ENCODE measurements at regions not wholly inside any gene's neighbourhood (a gene's known extent, or its start where the extent isn't known, plus 50 kb on each side); places are given as distances from the start of the nearest gene placed in this dataset.
A peak's percentile ranks its signal among the peaks of the same experiment; 100 is the strongest.

DNA sequence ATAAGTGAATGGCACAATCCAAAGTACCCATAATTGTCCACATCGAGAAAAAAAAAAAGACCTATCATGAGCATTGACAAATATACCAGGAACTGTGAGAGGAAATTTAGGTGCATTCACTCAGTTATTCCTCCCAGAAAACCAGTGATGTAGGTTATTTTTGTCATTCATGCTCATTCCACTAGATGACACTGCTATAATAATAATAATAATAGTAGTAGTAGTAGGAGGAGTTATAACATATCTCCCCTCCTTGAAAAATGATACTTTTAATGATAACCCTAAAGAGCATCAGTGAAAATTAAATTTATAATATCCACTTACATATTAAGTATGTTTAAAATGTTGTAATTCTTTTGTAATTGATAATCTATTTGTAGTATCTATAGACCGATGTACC is 463.9 kb upstream of the MIR17HG start (continued):
- TF ChIP-seq, protein P1, sequence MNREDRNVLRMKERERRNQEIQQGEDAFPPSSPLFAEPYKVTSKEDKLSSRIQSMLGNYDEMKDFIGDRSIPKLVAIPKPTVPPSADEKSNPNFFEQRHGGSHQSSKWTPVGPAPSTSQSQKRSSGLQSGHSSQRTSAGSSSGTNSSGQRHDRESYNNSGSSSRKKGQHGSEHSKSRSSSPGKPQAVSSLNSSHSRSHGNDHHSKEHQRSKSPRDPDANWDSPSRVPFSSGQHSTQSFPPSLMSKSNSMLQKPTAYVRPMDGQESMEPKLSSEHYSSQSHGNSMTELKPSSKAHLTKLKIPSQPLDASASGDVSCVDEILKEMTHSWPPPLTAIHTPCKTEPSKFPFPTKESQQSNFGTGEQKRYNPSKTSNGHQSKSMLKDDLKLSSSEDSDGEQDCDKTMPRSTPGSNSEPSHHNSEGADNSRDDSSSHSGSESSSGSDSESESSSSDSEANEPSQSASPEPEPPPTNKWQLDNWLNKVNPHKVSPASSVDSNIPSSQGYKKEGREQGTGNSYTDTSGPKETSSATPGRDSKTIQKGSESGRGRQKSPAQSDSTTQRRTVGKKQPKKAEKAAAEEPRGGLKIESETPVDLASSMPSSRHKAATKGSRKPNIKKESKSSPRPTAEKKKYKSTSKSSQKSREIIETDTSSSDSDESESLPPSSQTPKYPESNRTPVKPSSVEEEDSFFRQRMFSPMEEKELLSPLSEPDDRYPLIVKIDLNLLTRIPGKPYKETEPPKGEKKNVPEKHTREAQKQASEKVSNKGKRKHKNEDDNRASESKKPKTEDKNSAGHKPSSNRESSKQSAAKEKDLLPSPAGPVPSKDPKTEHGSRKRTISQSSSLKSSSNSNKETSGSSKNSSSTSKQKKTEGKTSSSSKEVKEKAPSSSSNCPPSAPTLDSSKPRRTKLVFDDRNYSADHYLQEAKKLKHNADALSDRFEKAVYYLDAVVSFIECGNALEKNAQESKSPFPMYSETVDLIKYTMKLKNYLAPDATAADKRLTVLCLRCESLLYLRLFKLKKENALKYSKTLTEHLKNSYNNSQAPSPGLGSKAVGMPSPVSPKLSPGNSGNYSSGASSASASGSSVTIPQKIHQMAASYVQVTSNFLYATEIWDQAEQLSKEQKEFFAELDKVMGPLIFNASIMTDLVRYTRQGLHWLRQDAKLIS (CRISPR knock-in tag; IDR thresholded peaks at IDR 0.05; ENCODE audit: borderline replicate concordance), result no peak
- TF ChIP-seq TEAD1 (CRISPR knock-in tag; IDR thresholded peaks at IDR 0.05), result no peak

DNA sequence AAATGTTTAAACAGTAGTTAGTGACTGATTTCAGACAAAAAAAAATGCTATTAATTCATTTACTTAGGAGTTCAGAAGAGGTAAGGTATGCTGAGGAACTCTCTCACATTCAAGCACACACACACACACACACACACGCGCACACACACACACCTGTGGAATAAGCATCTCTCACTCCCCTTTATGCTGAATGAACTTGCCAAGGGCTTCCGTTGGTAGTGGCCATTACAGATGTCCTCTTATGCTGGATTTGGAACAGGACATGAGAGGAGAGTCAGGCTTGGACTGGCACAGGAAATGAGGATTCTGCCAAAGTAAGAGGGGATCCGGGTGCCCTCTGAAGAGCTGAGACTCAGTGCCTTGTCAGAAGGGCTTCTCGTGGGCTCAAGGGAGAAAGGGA is 463.4 kb upstream of the MIR17HG start:
- H3K27ac Mint-ChIP-seq, result no peak overlapping the region
- H3K4me1 Mint-ChIP-seq, result no peaks in the 10 kb centered on the region
- DNase-seq (ENCODE audit: low spot score), result no peak
- no peaks in the 10 kb centered on the region for H3K27me3 Mint-ChIP-seq (ENCODE audit: low read depth)
- ChIA-PET CTCF (no interaction called here), POLR2A (no interaction called here)
- H3K9me3 Mint-ChIP-seq, result no peaks in the 10 kb centered on the region
- TF ChIP-seq, protein P2, sequence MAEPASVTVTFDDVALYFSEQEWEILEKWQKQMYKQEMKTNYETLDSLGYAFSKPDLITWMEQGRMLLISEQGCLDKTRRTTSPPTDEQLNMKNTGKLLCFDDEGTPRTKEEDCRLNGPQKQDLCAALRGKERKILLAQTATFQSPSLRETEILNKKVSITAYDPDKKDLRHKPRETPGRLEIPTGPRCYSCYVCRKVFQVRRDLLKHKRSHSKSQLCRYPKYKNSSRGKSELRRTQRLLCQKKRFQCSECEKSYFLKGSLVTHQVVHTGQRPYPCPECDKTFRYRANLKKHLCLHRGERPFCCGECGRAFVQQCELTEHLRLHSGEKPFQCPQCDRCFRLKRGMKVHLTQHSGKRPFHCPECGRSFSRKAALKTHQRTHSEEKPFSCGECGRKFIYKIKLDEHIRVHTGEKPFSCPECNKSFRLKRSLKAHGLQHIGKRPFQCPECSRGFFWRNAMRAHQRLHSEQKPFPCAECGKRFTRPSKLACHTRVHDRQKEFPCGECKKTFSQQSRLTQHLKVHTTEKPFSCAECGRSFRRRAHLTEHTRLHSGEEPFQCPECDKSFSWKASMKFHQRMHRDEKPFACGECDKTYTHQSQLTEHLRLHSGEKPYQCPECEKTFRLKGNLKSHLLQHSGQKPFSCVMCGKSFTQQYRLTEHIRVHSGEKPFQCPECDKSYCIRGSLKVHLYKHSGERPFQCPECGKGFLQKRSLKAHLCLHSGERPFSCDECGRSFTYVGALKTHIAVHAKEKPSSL (CRISPR knock-in tag; conservative IDR thresholded peaks at IDR 0.05), result no peak
- TF ChIP-seq NR1H2 (CRISPR knock-in tag; IDR thresholded peaks at IDR 0.05), result no peak
- TF ChIP-seq, protein P3, sequence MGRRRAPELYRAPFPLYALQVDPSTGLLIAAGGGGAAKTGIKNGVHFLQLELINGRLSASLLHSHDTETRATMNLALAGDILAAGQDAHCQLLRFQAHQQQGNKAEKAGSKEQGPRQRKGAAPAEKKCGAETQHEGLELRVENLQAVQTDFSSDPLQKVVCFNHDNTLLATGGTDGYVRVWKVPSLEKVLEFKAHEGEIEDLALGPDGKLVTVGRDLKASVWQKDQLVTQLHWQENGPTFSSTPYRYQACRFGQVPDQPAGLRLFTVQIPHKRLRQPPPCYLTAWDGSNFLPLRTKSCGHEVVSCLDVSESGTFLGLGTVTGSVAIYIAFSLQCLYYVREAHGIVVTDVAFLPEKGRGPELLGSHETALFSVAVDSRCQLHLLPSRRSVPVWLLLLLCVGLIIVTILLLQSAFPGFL (CRISPR knock-in tag; IDR thresholded peaks at IDR 0.05; ENCODE audit: borderline replicate concordance), result no peak
- no peak overlapping the region for H3K4me3 Mint-ChIP-seq
- H3K36me3 Mint-ChIP-seq, result no peaks in the 10 kb centered on the region
- no peak; the same call in 1 of the 2 replicates for ATAC-seq

DNA sequence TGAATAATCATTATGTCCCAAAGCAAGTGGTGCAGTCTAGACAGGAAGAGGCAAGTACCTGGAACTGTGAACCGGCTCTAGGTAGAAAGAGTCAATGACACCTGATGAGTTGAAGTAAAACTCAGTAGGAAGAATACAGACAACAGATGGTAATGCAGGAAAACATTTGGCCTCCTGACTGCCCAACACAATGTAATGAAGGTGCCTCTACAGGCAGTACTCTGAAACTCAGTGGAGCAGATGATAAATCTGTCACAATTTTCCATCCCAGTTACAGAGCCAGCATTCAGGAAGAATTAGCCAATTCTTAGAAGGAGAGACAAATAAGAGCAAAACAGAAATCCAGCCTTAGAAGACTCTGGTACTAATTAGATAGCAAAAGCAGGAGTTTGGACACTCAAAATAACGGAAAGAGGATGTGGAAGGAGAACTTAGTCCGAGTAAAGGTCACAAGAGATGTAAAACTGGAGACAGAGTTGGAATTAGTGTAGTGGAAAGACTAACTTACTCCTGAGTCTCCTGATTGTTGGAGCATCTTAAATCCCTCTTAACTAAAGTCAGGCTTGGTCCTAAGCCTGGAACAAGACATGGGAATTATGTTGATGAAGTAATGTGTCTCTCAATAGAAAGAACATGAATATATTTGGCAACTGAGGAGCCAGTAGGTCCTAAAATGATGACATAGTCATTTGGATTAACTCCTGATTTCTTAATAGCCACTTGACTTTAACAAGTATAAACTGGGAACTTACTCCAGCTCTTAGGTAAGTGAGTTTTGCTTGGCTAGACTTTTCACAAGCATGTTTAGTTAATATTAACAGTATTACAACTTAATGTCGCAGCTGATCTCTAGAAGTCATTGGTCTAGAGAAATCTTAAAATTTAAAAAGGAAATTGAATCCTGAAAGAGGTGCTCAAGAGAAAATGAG is 457.3 kb upstream of the MIR17HG start:
- CTCF ChIA-PET, result no interaction called here
- no peaks in the 10 kb centered on the region for H3K36me3 Mint-ChIP-seq
- H3K4me3 Mint-ChIP-seq, result no peak overlapping the region

More for the DNA sequence above, 457.3 kb upstream of the MIR17HG start:
- no peak for DNase-seq (ENCODE audit: low spot score)
- Mint-ChIP-seq H3K9me3 (no peaks in the 10 kb centered on the region), H3K27ac (no peak overlapping the region), H3K4me1 (no peaks in the 10 kb centered on the region), H3K27me3 (ENCODE audit: low read depth) (no peaks in the 10 kb centered on the region)
- POLR2A ChIA-PET, result no interaction called here
- TF ChIP-seq ZNF138 (CRISPR knock-in tag; conservative IDR thresholded peaks at IDR 0.05) (no peak), SMAD4 (CRISPR knock-in tag; IDR thresholded peaks at IDR 0.05) (no peak)
- TF ChIP-seq, protein P1 (CRISPR knock-in tag; IDR thresholded peaks at IDR 0.05; ENCODE audit: borderline replicate concordance), result no peak
- ATAC-seq, result peak; percentile 69
